Smooth muscle cell (in vitro differentiated cells): ENCODE measurements at regions not wholly inside any gene's neighbourhood (a gene's known extent, or its start where the extent isn't known, plus 50 kb on each side); places are given as distances from the start of the nearest gene placed in this dataset.

Source experiments
- DNase-seq: peaks from one replicate; lab custom pipeline; 2025; ENCODE audit not compliant: unreplicated experiment; lab: John Stamatoyannopoulos, UW
- H2AFZ ChIP-seq: fragments of 200-600 bp; sonication (generic); 2 replicates; pipeline ENCODE4 v1.6.0; 2016; ENCODE audit warnings: antibody characterized with exemption, low read depth, mild to moderate bottlenecking
- H3F3A ChIP-seq: fragments of 200-600 bp; sonication (generic); 2 replicates; pipeline ENCODE4 v1.6.0; 2017; ENCODE audit warnings: antibody characterized with exemption, low read depth
- H3K27ac ChIP-seq: fragments of 200-600 bp; sonication (generic); 2 replicates; pipeline ENCODE4 v1.5.1; 2016; ENCODE audit warnings: low read depth, mild to moderate bottlenecking
- H3K27me3 ChIP-seq: fragments of 200-600 bp; sonication (generic); 2 replicates; pipeline ENCODE4 v1.6.1; 2016; ENCODE audit warnings: low read depth, mild to moderate bottlenecking
- H3K36me3 ChIP-seq: fragments of 200-600 bp; sonication (generic); 2 replicates; pipeline ENCODE4 v1.5.1; 2016; ENCODE audit warnings: low read depth
- H3K4me1 ChIP-seq: fragments of 200-600 bp; sonication (generic); 2 replicates; pipeline ENCODE4 v1.5.1; 2016; ENCODE audit warnings: low read depth
- H3K4me2 ChIP-seq: fragments of 200-600 bp; sonication (generic); 2 replicates; pipeline ENCODE4 v1.6.0; 2016; ENCODE audit warnings: mild to moderate bottlenecking
- H3K4me3 ChIP-seq: fragments of 200-600 bp; sonication (generic); 2 replicates; pipeline ENCODE4 v1.5.1; 2016; ENCODE audit warnings: mild to moderate bottlenecking
- H3K79me2 ChIP-seq: fragments of 200-600 bp; sonication (generic); 2 replicates; pipeline ENCODE4 v1.6.0; 2016; ENCODE audit warnings: low read depth, mild to moderate bottlenecking
- H3K9ac ChIP-seq: fragments of 200-600 bp; sonication (generic); 2 replicates; pipeline ENCODE4 v1.6.0; 2016; ENCODE audit warnings: low read depth
- H3K9me3 ChIP-seq: fragments of 200-600 bp; sonication (generic); replicated peaks from 2 replicates; pipeline ENCODE4 v1.5.1; 2016; ENCODE audit warnings: low read depth
- H4K20me1 ChIP-seq: fragments of 200-600 bp; sonication (generic); 2 replicates; pipeline ENCODE4 v1.6.0; 2016; ENCODE audit warnings: low read depth
- WGBS: methylation state at CpG from one replicate; pipeline ENCODE4 v1.1.7; 2016; ENCODE audit warnings: low lambda C conversion rate; 5-methylcytosine and 5-hydroxymethylcytosine counted together
- TF ChIP-seq, protein P1 (sequence below): fragments of 200-600 bp; sonication (generic); IDR thresholded peaks from 2 replicates; pipeline ENCODE4 v1.5.1; 2017; ENCODE audit warnings: borderline replicate concordance, mild to moderate bottlenecking, antibody characterized with exemption; ENCODE audit not compliant: insufficient read depth, poor library complexity, severe bottlenecking

DNA sequence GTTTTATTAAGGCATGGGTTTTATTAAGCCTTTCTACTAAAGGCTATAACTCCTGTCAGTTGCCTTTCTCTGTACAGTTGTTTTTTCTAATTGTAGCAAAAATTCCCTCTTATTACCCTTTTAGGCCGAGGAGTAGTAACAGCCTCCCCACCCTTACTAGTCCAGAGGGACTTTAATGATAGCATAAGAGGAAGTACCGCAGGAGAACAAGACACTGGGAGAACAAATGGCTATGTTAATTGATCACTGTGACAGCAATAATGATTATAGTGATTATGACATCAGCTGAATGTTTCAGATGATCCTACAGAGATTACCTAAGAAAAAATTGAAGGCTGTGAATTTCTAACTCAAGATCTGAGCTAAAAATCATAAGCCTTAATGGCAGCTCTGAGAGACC lies 383.0 kb upstream of the PTBP2 start:
- no peaks in the 10 kb centered on the region for H3F3A ChIP-seq
- no peak overlapping the region for H2AFZ ChIP-seq
- no peak overlapping the region for H3K4me3 ChIP-seq
- no peaks in the 10 kb centered on the region for H3K36me3 ChIP-seq
- no peaks in the 10 kb centered on the region for H3K79me2 ChIP-seq
- 84% methylated on average over 2 of the region's 2 CpGs for WGBS
- no peak overlapping the region for H3K9ac ChIP-seq
- TF ChIP-seq, protein P1, sequence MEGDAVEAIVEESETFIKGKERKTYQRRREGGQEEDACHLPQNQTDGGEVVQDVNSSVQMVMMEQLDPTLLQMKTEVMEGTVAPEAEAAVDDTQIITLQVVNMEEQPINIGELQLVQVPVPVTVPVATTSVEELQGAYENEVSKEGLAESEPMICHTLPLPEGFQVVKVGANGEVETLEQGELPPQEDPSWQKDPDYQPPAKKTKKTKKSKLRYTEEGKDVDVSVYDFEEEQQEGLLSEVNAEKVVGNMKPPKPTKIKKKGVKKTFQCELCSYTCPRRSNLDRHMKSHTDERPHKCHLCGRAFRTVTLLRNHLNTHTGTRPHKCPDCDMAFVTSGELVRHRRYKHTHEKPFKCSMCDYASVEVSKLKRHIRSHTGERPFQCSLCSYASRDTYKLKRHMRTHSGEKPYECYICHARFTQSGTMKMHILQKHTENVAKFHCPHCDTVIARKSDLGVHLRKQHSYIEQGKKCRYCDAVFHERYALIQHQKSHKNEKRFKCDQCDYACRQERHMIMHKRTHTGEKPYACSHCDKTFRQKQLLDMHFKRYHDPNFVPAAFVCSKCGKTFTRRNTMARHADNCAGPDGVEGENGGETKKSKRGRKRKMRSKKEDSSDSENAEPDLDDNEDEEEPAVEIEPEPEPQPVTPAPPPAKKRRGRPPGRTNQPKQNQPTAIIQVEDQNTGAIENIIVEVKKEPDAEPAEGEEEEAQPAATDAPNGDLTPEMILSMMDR = no peak
- no peak for DNase-seq
- H3K27ac ChIP-seq = no peak overlapping the region
- no peaks in the 10 kb centered on the region for H3K9me3 ChIP-seq
- H4K20me1 ChIP-seq = no peaks in the 10 kb centered on the region
- no peaks in the 10 kb centered on the region for H3K27me3 ChIP-seq
- no peak overlapping the region for H3K4me2 ChIP-seq
- H3K4me1 ChIP-seq = no peaks in the 10 kb centered on the region

DNA sequence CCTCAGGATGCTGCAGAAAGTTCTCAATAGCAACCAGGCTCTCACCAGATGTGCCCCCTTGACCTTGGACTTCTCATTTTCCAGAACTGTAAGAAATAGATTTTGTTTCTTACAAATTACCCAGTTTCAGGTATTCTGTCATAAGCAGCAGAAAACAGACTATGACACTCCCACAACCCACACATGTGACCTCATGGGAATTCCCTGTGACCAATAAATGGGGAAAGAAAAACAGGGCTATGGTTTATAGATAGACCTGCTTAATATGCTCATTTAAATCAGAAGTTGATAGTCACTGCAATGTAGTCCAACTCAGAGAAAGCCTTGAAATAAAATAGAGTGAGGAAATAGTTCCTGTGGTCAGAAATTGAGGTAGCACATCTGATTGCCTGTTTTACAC lies 380.9 kb upstream of the PTBP2 start:
- Histone ChIP-seq H3K4me1 (no peaks in the 10 kb centered on the region), H4K20me1 (no peaks in the 10 kb centered on the region), H3K4me2 (no peak overlapping the region), H3F3A (no peaks in the 10 kb centered on the region), H3K9me3 (no peaks in the 10 kb centered on the region), H3K36me3 (no peaks in the 10 kb centered on the region), H3K27ac (no peak overlapping the region), H3K27me3 (no peaks in the 10 kb centered on the region), H3K9ac (no peak overlapping the region), H3K4me3 (no peak overlapping the region), H2AFZ (no peak overlapping the region), H3K79me2 (no peaks in the 10 kb centered on the region)
- TF ChIP-seq, protein P1 = no peak
- DNase-seq = no peak

DNA sequence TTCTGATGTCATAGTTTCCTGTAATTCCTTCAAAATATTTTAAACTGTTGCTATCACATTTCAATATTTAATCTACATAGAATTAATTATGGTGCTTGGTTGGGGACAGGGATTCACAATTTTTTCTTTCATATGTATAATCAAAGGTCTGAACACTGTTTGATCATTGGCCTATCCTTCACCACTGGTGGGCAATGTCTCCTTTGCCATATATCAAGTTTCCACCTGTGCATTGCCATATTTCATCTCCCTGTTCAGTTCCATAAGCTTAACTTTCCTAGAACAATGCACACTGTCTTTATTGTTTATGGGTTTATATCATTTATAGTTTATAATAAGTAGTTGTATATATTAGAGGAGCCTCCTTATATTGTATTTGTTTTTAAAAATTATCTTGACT lies 374.9 kb upstream of the PTBP2 start:
- Histone ChIP-seq H3K4me2 (no peak overlapping the region), H3K9me3 (no peaks in the 10 kb centered on the region), H3K79me2 (no peaks in the 10 kb centered on the region), H2AFZ (no peak overlapping the region), H3F3A (no peaks in the 10 kb centered on the region), H3K36me3 (no peaks in the 10 kb centered on the region), H3K9ac (no peak overlapping the region), H3K27ac (no peak overlapping the region), H3K27me3 (no peaks in the 10 kb centered on the region), H4K20me1 (no peaks in the 10 kb centered on the region), H3K4me1 (no peaks in the 10 kb centered on the region), H3K4me3 (no peak overlapping the region)
- DNase-seq = no peak
- TF ChIP-seq, protein P1 = no peak

DNA sequence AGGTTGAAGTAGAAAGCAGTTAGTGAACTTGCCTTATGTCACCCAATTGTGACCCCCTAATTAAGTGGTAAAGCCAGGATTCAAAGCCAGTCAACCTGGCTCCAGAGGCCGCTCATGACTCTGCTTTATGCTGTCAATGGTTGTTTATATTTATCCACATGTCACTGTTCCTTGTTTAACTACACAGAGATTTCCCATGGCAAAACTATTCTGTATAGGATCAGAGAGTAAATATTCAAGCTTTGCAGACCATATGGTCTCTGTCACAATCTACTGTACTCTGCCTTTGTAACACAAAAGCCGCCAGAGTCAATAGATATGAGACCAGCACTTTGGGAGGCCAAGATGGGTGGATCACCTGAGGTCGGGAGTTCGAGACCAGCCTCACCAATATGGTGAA lies 371.7 kb upstream of the PTBP2 start:
- TF ChIP-seq, protein P1 = no peak
- WGBS = 86% methylated on average over 4 of the region's 4 CpGs

More for the DNA sequence above, 371.7 kb upstream of the PTBP2 start:
- Histone ChIP-seq H3K79me2 (no peaks in the 10 kb centered on the region), H3K4me2 (no peak overlapping the region), H3K4me3 (no peak overlapping the region), H3K36me3 (no peaks in the 10 kb centered on the region), H3K27ac (no peak overlapping the region), H3K27me3 (peaks cover 4% of the 10 kb centered on the region), H3K4me1 (no peaks in the 10 kb centered on the region), H3F3A (no peaks in the 10 kb centered on the region), H4K20me1 (no peaks in the 10 kb centered on the region), H3K9ac (no peak overlapping the region), H3K9me3 (no peaks in the 10 kb centered on the region), H2AFZ (no peak overlapping the region)
- DNase-seq = no peak
